GM23338 (cell line): ENCODE measurements at regions not wholly inside any gene's neighbourhood (a gene's known extent, or its start where the extent isn't known, plus 50 kb on each side); places are given as distances from the start of the nearest gene placed in this dataset.

Experiments used
- ATAC-seq: fragments of 200-7000 bp; cut with Tn5 transposase; 3 replicates; pipeline ENCODE4 v1.9.1; 2020
- DNase-seq: peaks from one replicate; pipeline ENCODE4 v3.0.0-alpha.2; 2015; ENCODE audit warnings: low spot score
- H2AFZ ChIP-seq: fragments of 200-600 bp; sonication (generic); 2 replicates; pipeline ENCODE4 v1.8.0; 2016; ENCODE audit warnings: antibody characterized with exemption, mild to moderate bottlenecking, moderate library complexity
- H3F3A ChIP-seq: fragments of 200-600 bp; sonication (generic); replicated peaks from 2 replicates; pipeline ENCODE4 v1.8.0; 2017; ENCODE audit warnings: antibody characterized with exemption, mixed run types, low read depth
- H3K27ac ChIP-seq: fragments of 200-600 bp; sonication (generic); 2 replicates; pipeline ENCODE4 v1.6.1; 2016; ENCODE audit warnings: low read depth
- H3K27me3 ChIP-seq: fragments of 200-600 bp; sonication (generic); 2 replicates; pipeline ENCODE4 v1.8.0; 2016; ENCODE audit warnings: mild to moderate bottlenecking, mixed run types, moderate library complexity; ENCODE audit not compliant: insufficient read depth
- H3K36me3 ChIP-seq: fragments of 200-600 bp; sonication (generic); 2 replicates; pipeline ENCODE4 v1.8.0; 2016; ENCODE audit warnings: mild to moderate bottlenecking; ENCODE audit not compliant: insufficient read depth
- H3K4me1 ChIP-seq: fragments of 200-600 bp; sonication (generic); 2 replicates; pipeline ENCODE4 v1.8.0; 2016; ENCODE audit warnings: mild to moderate bottlenecking, moderate library complexity; ENCODE audit not compliant: insufficient read depth
- H3K4me2 ChIP-seq: fragments of 200-600 bp; sonication (generic); 2 replicates; pipeline ENCODE4 v1.7.1; 2017; ENCODE audit warnings: mixed run types
- H3K4me3 ChIP-seq: fragments of 200-600 bp; sonication (generic); 2 replicates; pipeline ENCODE4 v1.6.1; 2016; ENCODE audit warnings: mixed run types
- H3K79me2 ChIP-seq: fragments of 200-600 bp; sonication (generic); replicated peaks from 2 replicates; pipeline ENCODE4 v1.8.0; 2017; ENCODE audit warnings: mild to moderate bottlenecking; ENCODE audit not compliant: insufficient read depth
- H3K9me2 ChIP-seq: fragments of 200-600 bp; sonication (generic); 2 replicates; pipeline ENCODE4 v1.8.0; 2017; ENCODE audit not compliant: insufficient read depth
- H4K20me1 ChIP-seq: fragments of 200-600 bp; sonication (generic); replicated peaks from 2 replicates; pipeline ENCODE4 v1.8.0; 2017; ENCODE audit warnings: mild to moderate bottlenecking; ENCODE audit not compliant: insufficient read depth
- H3K27ac Mint-ChIP-seq: 2 replicates; pipeline ENCODE4 v1.8.0; 2020; ENCODE audit warnings: inconsistent platforms, mild to moderate bottlenecking, moderate library complexity, mixed read lengths
- H3K27me3 Mint-ChIP-seq: 3 replicates; pipeline ENCODE4 v1.8.0; 2022; ENCODE audit warnings: low read depth, mild to moderate bottlenecking, moderate library complexity, mixed read lengths, inconsistent platforms; ENCODE audit not compliant: insufficient read depth, poor library complexity
- H3K36me3 Mint-ChIP-seq: 3 replicates; pipeline ENCODE4 v1.8.0; 2021; ENCODE audit warnings: low read depth, mild to moderate bottlenecking, inconsistent platforms, moderate library complexity, mixed read lengths
- H3K4me1 Mint-ChIP-seq: 3 replicates; pipeline ENCODE4 v1.8.0; 2020; ENCODE audit warnings: mild to moderate bottlenecking, inconsistent platforms, mixed read lengths
- H3K4me3 Mint-ChIP-seq: 3 replicates; pipeline ENCODE4 v1.8.0; 2021; ENCODE audit warnings: moderate library complexity, mild to moderate bottlenecking, inconsistent platforms, mixed read lengths
- H3K9me3 Mint-ChIP-seq: 3 replicates; pipeline ENCODE4 v1.8.0; 2020; ENCODE audit warnings: moderate library complexity, mild to moderate bottlenecking, inconsistent platforms, mixed read lengths
- CREB1 ChIP-seq: fragments of 250-450 bp; sonication (Bioruptor Pico); IDR thresholded peaks from 2 replicates; pipeline ENCODE4 v1.5.0; 2020; ENCODE audit warnings: low read depth, mild to moderate bottlenecking, moderate library complexity
- CTCF ChIP-seq, 2 experiments: fragments of 200-600 bp in 1 of 2; sonication (generic) in 1 of 2; conservative IDR thresholded peaks; 2 replicates each; pipeline versions ENCODE4 v1.5.1 to v1.6.1; 2016 to 2017; ENCODE audit warnings: antibody characterized with exemption in 2 of 2, low read depth in 2 of 2, mild to moderate bottlenecking in 2 of 2, moderate library complexity in 1 of 2
- ETS1 ChIP-seq: IDR thresholded peaks from 2 replicates; pipeline ENCODE4 v1.6.1; 2016; ENCODE audit warnings: antibody characterized with exemption
- EZH2 ChIP-seq: fragments of 200-600 bp; sonication (generic); IDR thresholded peaks from one replicate; pipeline ENCODE4 v1.8.0; 2017; ENCODE audit warnings: antibody characterized with exemption, mild to moderate bottlenecking, low read depth; ENCODE audit not compliant: unreplicated experiment
- EZH2phosphoT487 ChIP-seq: fragments of 200-600 bp; sonication (generic); IDR thresholded peaks from one replicate; pipeline ENCODE4 v1.8.1; 2018; ENCODE audit warnings: antibody characterized with exemption; ENCODE audit not compliant: unreplicated experiment
- JUNB ChIP-seq: IDR thresholded peaks from one replicate; pipeline ENCODE4 v1.6.1; 2016; ENCODE audit warnings: antibody characterized with exemption; ENCODE audit not compliant: unreplicated experiment
- NANOG ChIP-seq: IDR thresholded peaks from 2 replicates; pipeline ENCODE4 v1.6.1; 2016; ENCODE audit warnings: antibody characterized with exemption, borderline replicate concordance
- POLR2AphosphoS5 ChIP-seq: IDR thresholded peaks from 2 replicates; pipeline ENCODE4 v1.6.1; 2016; ENCODE audit warnings: antibody characterized with exemption, low read depth
- REST ChIP-seq: IDR thresholded peaks from one replicate; pipeline ENCODE4 v1.6.1; 2018; ENCODE audit warnings: antibody characterized with exemption; ENCODE audit not compliant: unreplicated experiment
- STAT1 ChIP-seq: IDR thresholded peaks from one replicate; pipeline ENCODE4 v1.6.1; 2016; ENCODE audit warnings: antibody characterized with exemption; ENCODE audit not compliant: unreplicated experiment
- ZNF114 ChIP-seq: fragments of 250-450 bp; sonication (Bioruptor Pico); IDR thresholded peaks from 2 replicates; pipeline ENCODE4 v1.5.0; 2020; ENCODE audit warnings: mild to moderate bottlenecking, moderate library complexity
- ZNF331 ChIP-seq: fragments of 250-450 bp; sonication (Bioruptor Pico); IDR thresholded peaks from 2 replicates; pipeline ENCODE4 v1.5.0; 2020; ENCODE audit warnings: low read depth, mild to moderate bottlenecking, moderate library complexity
- ZNF462 ChIP-seq: fragments of 250-450 bp; sonication (Bioruptor Pico); IDR thresholded peaks from 2 replicates; pipeline ENCODE4 v1.5.0; 2020; ENCODE audit warnings: mild to moderate bottlenecking, moderate library complexity

- Mint-ChIP-seq H3K27me3 (peaks cover 4% of the 10 kb centered on the region), H3K36me3 (peaks cover 10% of the 10 kb centered on the region; the same call in 1 of the 3 replicates), H3K27ac (no peak overlapping the region), H3K4me1 (peaks cover 14% of the 10 kb centered on the region), H3K9me3 (peaks cover 23% of the 10 kb centered on the region), H3K4me3 (no peak overlapping the region)
- ATAC-seq: no peak
- DNase-seq: no peak
- Histone ChIP-seq H3K36me3 (0 out of 2 replicates have a peak, but pooled peaks cover 8% of the 10 kb centered on the region), H3K27ac (no peak overlapping the region), H3K4me2 (no peak overlapping the region), H4K20me1 (no peaks in the 10 kb centered on the region), H2AFZ (no peak overlapping the region), H3K4me1 (peaks cover 16% of the 10 kb centered on the region), H3K27me3 (no peaks in the 10 kb centered on the region), H3K9me2 (no peaks in the 10 kb centered on the region), H3F3A (no peaks in the 10 kb centered on the region), H3K4me3 (no peak overlapping the region), H3K79me2 (no peaks in the 10 kb centered on the region)
- no peak for TF ChIP-seq CTCF (conservative IDR thresholded peaks at IDR 0.05; ENCODE audit: low read depth in 2 of 2)
- TF ChIP-seq ETS1: no peak
- no peak for TF ChIP-seq NANOG
- no peak for TF ChIP-seq ZNF462 (CRISPR knock-in tag)
- TF ChIP-seq JUNB: no peak
- TF ChIP-seq POLR2AphosphoS5: no peak
- no peak for TF ChIP-seq CREB1 (CRISPR knock-in tag)
- TF ChIP-seq STAT1: no peak
- no peak for TF ChIP-seq ZNF331 (CRISPR knock-in tag)
- TF ChIP-seq REST: no peak
- TF ChIP-seq EZH2: no peak
- no peak for TF ChIP-seq ZNF114 (CRISPR knock-in tag)
- TF ChIP-seq EZH2phosphoT487: no peak
These were observed 137.0 kb upstream of the XPO1 start for GRCh38 chr2:61675204-61675603.
